Ascending aorta (tissue), 2 donors: ENCODE measurements at regions not wholly inside any gene's neighbourhood (a gene's known extent, or its start where the extent isn't known, plus 50 kb on each side); places are given as distances from the start of the nearest gene placed in this dataset.
"Not testable (repeated sequence)": the region's sequence is repeated elsewhere in the genome, so short reads cannot be mapped to it uniquely, and the experiment has no call there.

ENCODE experiments used
- DNase-seq, 2 donors: peaks; one replicate each; pipeline ENCODE4 v3.0.0-alpha.2; 2019; ENCODE audit warnings: low spot score in 2 of 2
- H3K27ac ChIP-seq, 2 donors: fragments of 200-600 bp; sonication (generic); one replicate each; pipeline ENCODE4 v1.5.1; 2016 to 2017; ENCODE audit warnings: mild to moderate bottlenecking in 1 of 2
- H3K27me3 ChIP-seq: fragments of 200-600 bp; sonication (generic); one replicate; pipeline ENCODE4 v1.5.1; 2017
- H3K36me3 ChIP-seq, 2 donors: fragments of 200-600 bp; sonication (generic); one replicate each; pipeline ENCODE4 v1.5.1; 2016
- H3K4me1 ChIP-seq, 2 donors: fragments of 200-600 bp; sonication (generic); one replicate each; pipeline ENCODE4 v1.5.1; 2016 to 2017; ENCODE audit warnings: mild to moderate bottlenecking in 1 of 2
- H3K4me3 ChIP-seq, 2 donors: fragments of 200-600 bp; sonication (generic); one replicate each; pipeline ENCODE4 v1.5.1; 2016 to 2017; ENCODE audit warnings: mild to moderate bottlenecking in 1 of 2
- H3K9me3 ChIP-seq, 2 donors: fragments of 200-600 bp; sonication (generic); one replicate each; pipeline ENCODE4 v1.5.1; 2016
- CTCF ChIP-seq, 3 experiments: fragments of 200-600 bp in 2 of 3; fragments of 450-650 bp in 1 of 3; sonication (generic) in 2 of 3; IDR thresholded peaks; one replicate each; pipeline ENCODE4 v1.5.1; 2016 to 2019; ENCODE audit warnings: antibody characterized with exemption in 3 of 3, mild to moderate bottlenecking in 1 of 3, moderate library complexity in 1 of 3
- intact Hi-C: fragments of 100-400 bp; cut with DNase I; formaldehyde crosslinking; loops from one replicate; pipeline ENCODE4 v1.15.1; 2023

- no peaks in the 10 kb centered on the region for H3K9me3 ChIP-seq
- H3K27me3 ChIP-seq: no peaks in the 10 kb centered on the region
- intact Hi-C loops: no loop called here
- H3K4me3 ChIP-seq: no peak overlapping the region
- no peaks in the 10 kb centered on the region for H3K36me3 ChIP-seq
- H3K4me1 ChIP-seq: no peaks in the 10 kb centered on the region
- no peak for DNase-seq
- no peak for TF ChIP-seq CTCF (IDR thresholded peaks at IDR 0.05)
- no peak overlapping the region for H3K27ac ChIP-seq
These were observed 1386.3 kb downstream of the LRFN5 start for GRCh38 chr14:42992930-42993329.

GRCh38 chr14:42980419-42980818, 1373.7 kb downstream of the LRFN5 start:
- intact Hi-C loops: no loop called here

GRCh38 chr14:42973171-42973570, 1366.5 kb downstream of the LRFN5 start:
- H3K4me1 ChIP-seq, H3K4me3 ChIP-seq, H3K27me3 ChIP-seq, H3K36me3 ChIP-seq, DNase-seq, H3K27ac ChIP-seq, H3K9me3 ChIP-seq, intact Hi-C loops: not testable (repeated sequence)

More at GRCh38 chr14:42980419-42980818, 1373.7 kb downstream of the LRFN5 start:
- TF ChIP-seq CTCF (IDR thresholded peaks at IDR 0.05): no peak
- Histone ChIP-seq H3K4me3 (no peak overlapping the region), H3K9me3 (no peaks in the 10 kb centered on the region), H3K27me3 (no peaks in the 10 kb centered on the region), H3K4me1 (no peaks in the 10 kb centered on the region), H3K27ac (no peak overlapping the region), H3K36me3 (no peaks in the 10 kb centered on the region)
- DNase-seq: no peak

GRCh38 chr14:42965512-42965911, 1358.8 kb downstream of the LRFN5 start:
- H3K4me3 ChIP-seq: no peak overlapping the region
- DNase-seq: no peak
- H3K27ac ChIP-seq: no peak overlapping the region
- TF ChIP-seq CTCF (IDR thresholded peaks at IDR 0.05): no peak
- H3K4me1 ChIP-seq: no peaks in the 10 kb centered on the region
- no peaks in the 10 kb centered on the region for H3K36me3 ChIP-seq
- H3K9me3 ChIP-seq: no peaks in the 10 kb centered on the region
- intact Hi-C loops: no loop called here
- no peaks in the 10 kb centered on the region for H3K27me3 ChIP-seq

- DNase-seq: no peak
- intact Hi-C loops: no loop called here
- no peak overlapping the region for H3K27ac ChIP-seq
These were observed 1354.8 kb downstream of the LRFN5 start for GRCh38 chr14:42961509-42961908.

GRCh38 chr14:42950363-42950762, 1343.7 kb downstream of the LRFN5 start:
- Histone ChIP-seq H3K27me3 (no peaks in the 10 kb centered on the region), H3K4me3 (no peak overlapping the region), H3K27ac (no peak overlapping the region), H3K4me1 (no peaks in the 10 kb centered on the region), H3K9me3 (no peaks in the 10 kb centered on the region), H3K36me3 (no peaks in the 10 kb centered on the region)
- intact Hi-C loops: no loop called here
- no peak for DNase-seq
- no peak for TF ChIP-seq CTCF (IDR thresholded peaks at IDR 0.05)

More at GRCh38 chr14:42961509-42961908, 1354.8 kb downstream of the LRFN5 start:
- no peaks in the 10 kb centered on the region for H3K36me3 ChIP-seq
- no peak overlapping the region for H3K4me3 ChIP-seq
- TF ChIP-seq CTCF (IDR thresholded peaks at IDR 0.05): no peak
- H3K4me1 ChIP-seq: no peaks in the 10 kb centered on the region
- H3K9me3 ChIP-seq: no peaks in the 10 kb centered on the region
- H3K27me3 ChIP-seq: no peaks in the 10 kb centered on the region
